ENCODE measurements at regions not wholly inside any gene's neighbourhood (a gene's known extent, or its start where the extent isn't known, plus 50 kb on each side); places are given as distances from the start of the nearest gene placed in this dataset.

GRCh38 chr2:215636816-215637215, 200.9 kb upstream of the FN1 start:
- TF ChIP-seq POLR2A (IDR thresholded peaks at IDR 0.05) = no peak
- TF ChIP-seq, protein P1, sequence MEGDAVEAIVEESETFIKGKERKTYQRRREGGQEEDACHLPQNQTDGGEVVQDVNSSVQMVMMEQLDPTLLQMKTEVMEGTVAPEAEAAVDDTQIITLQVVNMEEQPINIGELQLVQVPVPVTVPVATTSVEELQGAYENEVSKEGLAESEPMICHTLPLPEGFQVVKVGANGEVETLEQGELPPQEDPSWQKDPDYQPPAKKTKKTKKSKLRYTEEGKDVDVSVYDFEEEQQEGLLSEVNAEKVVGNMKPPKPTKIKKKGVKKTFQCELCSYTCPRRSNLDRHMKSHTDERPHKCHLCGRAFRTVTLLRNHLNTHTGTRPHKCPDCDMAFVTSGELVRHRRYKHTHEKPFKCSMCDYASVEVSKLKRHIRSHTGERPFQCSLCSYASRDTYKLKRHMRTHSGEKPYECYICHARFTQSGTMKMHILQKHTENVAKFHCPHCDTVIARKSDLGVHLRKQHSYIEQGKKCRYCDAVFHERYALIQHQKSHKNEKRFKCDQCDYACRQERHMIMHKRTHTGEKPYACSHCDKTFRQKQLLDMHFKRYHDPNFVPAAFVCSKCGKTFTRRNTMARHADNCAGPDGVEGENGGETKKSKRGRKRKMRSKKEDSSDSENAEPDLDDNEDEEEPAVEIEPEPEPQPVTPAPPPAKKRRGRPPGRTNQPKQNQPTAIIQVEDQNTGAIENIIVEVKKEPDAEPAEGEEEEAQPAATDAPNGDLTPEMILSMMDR (IDR thresholded peaks at IDR 0.05) = no peak

All from right lobe of liver (tissue), 4 donors.